ENCODE measurements at regions not wholly inside any gene's neighbourhood (a gene's known extent, or its start where the extent isn't known, plus 50 kb on each side); places are given as distances from the start of the nearest gene placed in this dataset.

DNA sequence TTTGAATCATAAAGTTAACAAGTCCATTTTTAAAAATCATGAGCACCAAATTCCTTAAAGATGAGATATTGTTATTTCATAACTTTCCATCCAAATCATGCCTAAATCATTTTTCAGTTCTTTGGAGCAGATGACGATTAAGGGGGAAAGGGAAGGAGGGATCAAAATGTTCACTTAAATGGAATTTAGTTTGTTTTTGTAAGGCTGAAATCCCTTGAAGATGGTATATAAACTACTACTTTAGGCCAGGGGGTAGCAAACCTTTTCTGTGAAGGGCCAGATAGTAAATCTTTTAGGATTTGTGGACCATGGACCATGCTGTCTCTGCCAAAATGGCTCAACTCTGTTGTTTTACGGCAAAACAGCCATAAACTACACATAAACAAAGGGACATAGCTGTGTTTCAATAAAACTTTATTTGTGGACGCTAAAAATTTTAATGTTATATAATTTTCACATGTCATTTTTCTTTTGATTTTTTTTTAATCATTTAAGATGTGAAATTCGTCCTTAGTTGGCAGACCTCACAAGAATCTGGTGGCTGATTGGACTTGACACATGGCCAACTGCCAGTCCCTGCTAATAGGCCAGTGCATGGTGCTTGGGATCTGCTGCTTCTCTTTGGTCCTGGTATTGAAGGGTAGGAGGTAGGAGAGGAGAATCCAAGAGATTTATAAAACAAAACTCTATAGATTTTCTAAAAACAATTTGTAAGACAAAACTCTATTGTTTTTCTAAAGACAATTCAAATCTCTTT, 52.0 kb upstream of the RTN4 start:
- no peak for DNase-seq (ENCODE audit: low read depth in 4 of 4, low spot score in 2 of 4)

DNA sequence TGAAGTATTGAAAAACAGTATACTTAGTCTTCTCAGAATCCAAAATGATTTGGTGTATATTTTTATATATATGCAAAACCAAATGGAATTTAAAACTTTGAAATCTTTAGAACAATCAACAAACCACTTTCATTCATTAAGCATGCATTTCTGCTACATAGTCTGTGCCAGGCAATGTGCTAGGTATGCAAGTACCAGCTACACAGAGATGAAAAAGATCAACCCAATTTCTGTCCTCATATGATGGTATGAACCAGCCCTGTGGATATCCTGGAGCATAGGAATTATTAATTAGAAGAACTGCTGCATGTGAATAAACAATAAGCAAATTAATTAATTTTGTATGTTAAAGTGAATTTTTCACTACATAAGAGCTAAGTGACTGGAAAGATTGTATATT, 51.2 kb upstream of the RTN4 start:
- DNase-seq (ENCODE audit: low read depth in 4 of 4, low spot score in 2 of 4), result no peak

DNA sequence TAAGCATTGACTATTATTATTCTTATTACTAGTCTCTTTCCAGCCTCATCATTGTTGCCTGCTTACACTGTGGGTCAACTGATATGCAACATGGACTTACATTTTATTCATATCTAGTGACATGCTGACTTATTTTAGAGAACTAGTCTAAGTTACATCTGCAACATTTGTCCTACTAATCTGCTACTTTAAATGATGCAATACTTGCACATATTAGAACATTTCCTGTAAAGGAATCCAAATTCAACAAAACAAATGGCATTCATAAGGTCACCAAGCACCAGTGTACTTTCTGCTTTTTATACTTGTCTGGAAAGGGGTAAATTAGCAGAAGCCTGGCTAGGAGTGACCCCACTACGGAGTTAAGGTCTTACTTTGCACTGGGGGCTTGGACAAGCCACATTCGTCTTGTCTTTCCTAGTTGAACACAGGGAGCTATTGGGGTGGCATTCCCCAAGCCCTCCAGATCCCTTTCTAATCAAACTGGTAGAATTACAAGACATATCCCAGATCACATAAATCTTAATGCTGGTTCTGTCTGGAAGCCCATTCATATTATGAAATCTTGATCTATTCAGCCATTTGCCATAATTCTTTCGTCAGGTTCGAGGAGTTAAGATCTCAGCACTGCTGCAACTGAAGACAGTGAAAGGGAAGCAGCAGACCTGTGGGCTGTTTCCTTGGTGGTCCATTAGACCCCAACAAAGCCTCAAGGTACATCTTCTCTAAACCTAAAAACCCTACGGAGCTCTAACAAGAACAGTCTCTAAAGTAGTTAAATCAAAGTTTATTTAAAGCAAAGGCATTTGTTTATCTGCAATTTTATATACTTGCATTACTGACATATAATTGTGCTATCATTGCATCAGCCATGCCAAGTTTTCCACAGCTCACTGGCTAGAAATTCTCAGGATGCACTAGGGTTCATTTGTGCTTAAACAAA, 49.9 kb upstream of the RTN4 start:
- DNase-seq (ENCODE audit: low read depth in 4 of 4, low spot score in 2 of 4), result no peak

Measured in left renal cortex interstitium (tissue), 4 donors.